ENCODE measurements at regions not wholly inside any gene's neighbourhood (a gene's known extent, or its start where the extent isn't known, plus 50 kb on each side); places are given as distances from the start of the nearest gene placed in this dataset.

- in situ Hi-C loops (cut with HindIII; ENCODE audit: low sequenced_read_pairs): no loop called here
- no peak for DNase-seq (ENCODE audit: low read depth, low spot score)
- no peak overlapping the region for H3K4me3 ChIP-seq (ENCODE audit: low read depth, low read length)
- no peak for TF ChIP-seq CTCF (IDR thresholded peaks at IDR 0.05; ENCODE audit: low read depth, low read length)
These were observed 90.6 kb upstream of the KCNJ15 start for GRCh38 chr21:38166173-38166535.

GRCh38 chr21:38167345-38167744 is 89.4 kb upstream of the KCNJ15 start:
- no peak for TF ChIP-seq CTCF (IDR thresholded peaks at IDR 0.05; ENCODE audit: low read depth, low read length)
- no peak overlapping the region for H3K4me3 ChIP-seq (ENCODE audit: low read depth, low read length)
- DNase-seq (ENCODE audit: low read depth, low spot score): no peak
- in situ Hi-C loops (cut with HindIII; ENCODE audit: low sequenced_read_pairs): no loop called here

- in situ Hi-C loops (cut with HindIII; ENCODE audit: low sequenced_read_pairs): no loop called here
- DNase-seq (ENCODE audit: low read depth, low spot score): peak; percentile 61
- no peak overlapping the region for H3K4me3 ChIP-seq (ENCODE audit: low read depth, low read length)
- peak; percentile 71 for TF ChIP-seq CTCF (IDR thresholded peaks at IDR 0.05; ENCODE audit: low read depth, low read length)
These were observed 86.5 kb upstream of the KCNJ15 start for GRCh38 chr21:38170283-38170682.

- TF ChIP-seq CTCF (IDR thresholded peaks at IDR 0.05; ENCODE audit: low read depth, low read length): peak; percentile 39
- DNase-seq (ENCODE audit: low read depth, low spot score): peak; percentile 32
- in situ Hi-C loops (cut with HindIII; ENCODE audit: low sequenced_read_pairs): no loop called here
- H3K4me3 ChIP-seq (ENCODE audit: low read depth, low read length): no peak overlapping the region
These were observed 85.8 kb upstream of the KCNJ15 start for GRCh38 chr21:38170704-38171682.

- DNase-seq (ENCODE audit: low read depth, low spot score): peak; percentile 69
- in situ Hi-C loops (cut with HindIII; ENCODE audit: low sequenced_read_pairs): no loop called here
- H3K4me3 ChIP-seq (ENCODE audit: low read depth, low read length): no peak overlapping the region
- TF ChIP-seq CTCF (IDR thresholded peaks at IDR 0.05; ENCODE audit: low read depth, low read length): peak; percentile 42
These were observed 85.0 kb upstream of the KCNJ15 start for GRCh38 chr21:38171723-38172344.

- no peak for TF ChIP-seq CTCF (IDR thresholded peaks at IDR 0.05; ENCODE audit: low read depth, low read length)
- H3K4me3 ChIP-seq (ENCODE audit: low read depth, low read length): no peak overlapping the region
- DNase-seq (ENCODE audit: low read depth, low spot score): no peak
- in situ Hi-C loops (cut with HindIII; ENCODE audit: low sequenced_read_pairs): no loop called here
These were observed 83.3 kb upstream of the KCNJ15 start for GRCh38 chr21:38173276-38174035.

Measured in astrocyte of the spinal cord (primary cell).